ENCODE measurements at regions not wholly inside any gene's neighbourhood (a gene's known extent, or its start where the extent isn't known, plus 50 kb on each side); places are given as distances from the start of the nearest gene placed in this dataset.

GRCh38 chr12:81998761-81999378 is 239.7 kb upstream of the PPFIA2 start:
- no peak for TF ChIP-seq EZH2 (IDR thresholded peaks at IDR 0.05; ENCODE audit: low read length)
- TF ChIP-seq, protein P1, sequence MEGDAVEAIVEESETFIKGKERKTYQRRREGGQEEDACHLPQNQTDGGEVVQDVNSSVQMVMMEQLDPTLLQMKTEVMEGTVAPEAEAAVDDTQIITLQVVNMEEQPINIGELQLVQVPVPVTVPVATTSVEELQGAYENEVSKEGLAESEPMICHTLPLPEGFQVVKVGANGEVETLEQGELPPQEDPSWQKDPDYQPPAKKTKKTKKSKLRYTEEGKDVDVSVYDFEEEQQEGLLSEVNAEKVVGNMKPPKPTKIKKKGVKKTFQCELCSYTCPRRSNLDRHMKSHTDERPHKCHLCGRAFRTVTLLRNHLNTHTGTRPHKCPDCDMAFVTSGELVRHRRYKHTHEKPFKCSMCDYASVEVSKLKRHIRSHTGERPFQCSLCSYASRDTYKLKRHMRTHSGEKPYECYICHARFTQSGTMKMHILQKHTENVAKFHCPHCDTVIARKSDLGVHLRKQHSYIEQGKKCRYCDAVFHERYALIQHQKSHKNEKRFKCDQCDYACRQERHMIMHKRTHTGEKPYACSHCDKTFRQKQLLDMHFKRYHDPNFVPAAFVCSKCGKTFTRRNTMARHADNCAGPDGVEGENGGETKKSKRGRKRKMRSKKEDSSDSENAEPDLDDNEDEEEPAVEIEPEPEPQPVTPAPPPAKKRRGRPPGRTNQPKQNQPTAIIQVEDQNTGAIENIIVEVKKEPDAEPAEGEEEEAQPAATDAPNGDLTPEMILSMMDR (optimal IDR thresholded peaks at IDR 0.05 in 1 of 3, IDR thresholded peaks at IDR 0.05 in 1 of 3, conservative IDR thresholded peaks at IDR 0.05 in 1 of 3; ENCODE audit: extremely low read depth in 1 of 3, insufficient read depth in 2 of 3, low read length in 3 of 3): no peak
